ENCODE measurements at regions not wholly inside any gene's neighbourhood (a gene's known extent, or its start where the extent isn't known, plus 50 kb on each side); places are given as distances from the start of the nearest gene placed in this dataset.

GRCh38 chr2:51959696-51960095, 927.8 kb upstream of the NRXN1 start:
- TF ChIP-seq CTCF (conservative IDR thresholded peaks at IDR 0.05), result no peak
- no peak for TF ChIP-seq EZH2 (IDR thresholded peaks at IDR 0.05; ENCODE audit: low read depth)

Data from PC-9 (cell line).